Esophagus squamous epithelium (tissue), 4 donors: ENCODE measurements at regions not wholly inside any gene's neighbourhood (a gene's known extent, or its start where the extent isn't known, plus 50 kb on each side); places are given as distances from the start of the nearest gene placed in this dataset.

Experiments used
- POLR2A ChIP-seq, 4 donors: fragments of 450-650 bp; IDR thresholded peaks; one replicate each; pipeline ENCODE4 v1.6.1; 2017; ENCODE audit warnings: antibody characterized with exemption in 4 of 4, mild to moderate bottlenecking in 4 of 4, moderate library complexity in 3 of 4
- TF ChIP-seq, protein P1 (sequence below), 6 experiments: fragments of 450-650 bp in 4 of 6; fragments of 200-600 bp in 2 of 6; sonication (generic) in 2 of 6; IDR thresholded peaks; one replicate each; pipeline ENCODE4 v1.5.1; 2016 to 2019; ENCODE audit warnings: antibody characterized with exemption in 6 of 6, mild to moderate bottlenecking in 4 of 6, moderate library complexity in 4 of 6

DNA sequence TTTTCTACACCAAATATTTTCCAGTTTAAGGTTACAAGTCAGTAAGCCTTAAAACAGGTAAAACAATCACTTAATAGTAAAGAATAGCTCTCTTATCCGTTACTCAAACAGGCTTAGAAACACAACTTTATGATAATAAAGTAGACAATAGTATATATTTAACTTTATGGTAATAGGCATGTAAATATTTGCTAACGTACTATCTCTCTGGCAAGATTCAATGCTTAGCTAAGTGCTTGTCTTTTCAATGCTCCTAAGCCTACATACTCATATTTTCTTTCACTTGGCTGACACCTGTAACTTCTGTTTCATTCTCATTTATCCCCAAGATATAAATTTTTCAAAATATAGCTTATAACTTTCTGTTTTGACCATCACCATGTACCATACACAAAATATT lies 358.2 kb downstream of the HTR1B start:
- TF ChIP-seq, protein P1, sequence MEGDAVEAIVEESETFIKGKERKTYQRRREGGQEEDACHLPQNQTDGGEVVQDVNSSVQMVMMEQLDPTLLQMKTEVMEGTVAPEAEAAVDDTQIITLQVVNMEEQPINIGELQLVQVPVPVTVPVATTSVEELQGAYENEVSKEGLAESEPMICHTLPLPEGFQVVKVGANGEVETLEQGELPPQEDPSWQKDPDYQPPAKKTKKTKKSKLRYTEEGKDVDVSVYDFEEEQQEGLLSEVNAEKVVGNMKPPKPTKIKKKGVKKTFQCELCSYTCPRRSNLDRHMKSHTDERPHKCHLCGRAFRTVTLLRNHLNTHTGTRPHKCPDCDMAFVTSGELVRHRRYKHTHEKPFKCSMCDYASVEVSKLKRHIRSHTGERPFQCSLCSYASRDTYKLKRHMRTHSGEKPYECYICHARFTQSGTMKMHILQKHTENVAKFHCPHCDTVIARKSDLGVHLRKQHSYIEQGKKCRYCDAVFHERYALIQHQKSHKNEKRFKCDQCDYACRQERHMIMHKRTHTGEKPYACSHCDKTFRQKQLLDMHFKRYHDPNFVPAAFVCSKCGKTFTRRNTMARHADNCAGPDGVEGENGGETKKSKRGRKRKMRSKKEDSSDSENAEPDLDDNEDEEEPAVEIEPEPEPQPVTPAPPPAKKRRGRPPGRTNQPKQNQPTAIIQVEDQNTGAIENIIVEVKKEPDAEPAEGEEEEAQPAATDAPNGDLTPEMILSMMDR (IDR thresholded peaks at IDR 0.05): no peak
- no peak for TF ChIP-seq POLR2A (IDR thresholded peaks at IDR 0.05)
